GM21737 (cell line): ENCODE measurements at regions not wholly inside any gene's neighbourhood (a gene's known extent, or its start where the extent isn't known, plus 50 kb on each side); places are given as distances from the start of the nearest gene placed in this dataset.
"Not testable (repeated sequence)": the region's sequence is repeated elsewhere in the genome, so short reads cannot be mapped to it uniquely, and the experiment has no call there.

Experiments
- ATAC-seq: cut with Tn5 transposase; IDR thresholded peaks from one replicate; pipeline ENCODE4 v1.9.1; 2021; ENCODE audit warnings: mild to moderate bottlenecking, moderate library complexity; ENCODE audit not compliant: unreplicated experiment

- not testable (repeated sequence) for ATAC-seq
Measured at GRCh38 chr1:66424530-66424929, 109.4 kb upstream of the SGIP1 start.

GRCh38 chr1:66426239-66426853 is 107.6 kb upstream of the SGIP1 start:
- no peak for ATAC-seq

GRCh38 chr1:66430815-66431214 is 103.1 kb upstream of the SGIP1 start:
- not testable (repeated sequence) for ATAC-seq

- no peak for ATAC-seq
Measured at GRCh38 chr1:66431999-66432398, 102.0 kb upstream of the SGIP1 start.

GRCh38 chr1:66433611-66434010 is 100.3 kb upstream of the SGIP1 start:
- no peak for ATAC-seq

- no peak for ATAC-seq
Measured at GRCh38 chr1:66434096-66434495, 99.9 kb upstream of the SGIP1 start.

GRCh38 chr1:66435541-66435940 is 98.4 kb upstream of the SGIP1 start:
- no peak for ATAC-seq

GRCh38 chr1:66436378-66437135 is 97.4 kb upstream of the SGIP1 start:
- ATAC-seq: peak; percentile 42

GRCh38 chr1:66437136-66437401 is 96.9 kb upstream of the SGIP1 start:
- no peak for ATAC-seq

GRCh38 chr1:66438062-66438461 is 95.9 kb upstream of the SGIP1 start:
- ATAC-seq: no peak

- no peak for ATAC-seq
Measured at GRCh38 chr1:66438501-66438900, 95.5 kb upstream of the SGIP1 start.

GRCh38 chr1:66439031-66439740 is 94.8 kb upstream of the SGIP1 start:
- ATAC-seq: peak; percentile 65

- ATAC-seq: no peak
Measured at GRCh38 chr1:66443793-66444192, 90.2 kb upstream of the SGIP1 start.

GRCh38 chr1:66444438-66445265 is 89.3 kb upstream of the SGIP1 start:
- no peak for ATAC-seq

GRCh38 chr1:66445492-66446181 is 88.3 kb upstream of the SGIP1 start:
- ATAC-seq: peak; percentile 81

- ATAC-seq: peak; percentile 48
Measured at GRCh38 chr1:66446261-66447001, 87.5 kb upstream of the SGIP1 start.

GRCh38 chr1:66450043-66450514 is 83.9 kb upstream of the SGIP1 start:
- no peak for ATAC-seq

- no peak for ATAC-seq
Measured at GRCh38 chr1:66450847-66451246, 83.1 kb upstream of the SGIP1 start.

- ATAC-seq: no peak
Measured at GRCh38 chr1:66452162-66452561, 81.8 kb upstream of the SGIP1 start.

GRCh38 chr1:66452982-66453381 is 81.0 kb upstream of the SGIP1 start:
- no peak for ATAC-seq
